ENCODE measurements at regions not wholly inside any gene's neighbourhood (a gene's known extent, or its start where the extent isn't known, plus 50 kb on each side); places are given as distances from the start of the nearest gene placed in this dataset.

DNA sequence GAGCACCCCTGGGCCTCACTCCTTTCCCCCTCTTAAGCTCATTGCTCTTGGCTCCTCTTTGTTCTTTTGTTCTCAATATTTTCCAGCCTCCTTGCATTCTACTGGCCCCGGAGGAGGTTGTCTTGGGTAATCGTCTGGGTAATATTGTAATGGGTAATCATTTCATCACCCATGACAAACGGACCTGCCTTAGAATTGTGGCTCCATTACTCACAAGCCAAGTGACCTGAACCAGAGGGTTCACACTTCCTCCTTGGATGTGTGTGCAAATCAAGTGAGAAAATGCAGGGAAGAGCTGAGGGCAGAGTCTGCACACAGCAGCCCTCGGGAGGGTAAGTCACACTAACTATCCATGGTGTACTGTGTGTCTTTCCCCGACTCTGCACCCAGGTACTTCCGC is 305.0 kb downstream of the BUD13 start:
- no peak for DNase-seq

GRCh38 chr11:116466801-116467200 is 306.0 kb downstream of the BUD13 start:
- DNase-seq = no peak

DNA sequence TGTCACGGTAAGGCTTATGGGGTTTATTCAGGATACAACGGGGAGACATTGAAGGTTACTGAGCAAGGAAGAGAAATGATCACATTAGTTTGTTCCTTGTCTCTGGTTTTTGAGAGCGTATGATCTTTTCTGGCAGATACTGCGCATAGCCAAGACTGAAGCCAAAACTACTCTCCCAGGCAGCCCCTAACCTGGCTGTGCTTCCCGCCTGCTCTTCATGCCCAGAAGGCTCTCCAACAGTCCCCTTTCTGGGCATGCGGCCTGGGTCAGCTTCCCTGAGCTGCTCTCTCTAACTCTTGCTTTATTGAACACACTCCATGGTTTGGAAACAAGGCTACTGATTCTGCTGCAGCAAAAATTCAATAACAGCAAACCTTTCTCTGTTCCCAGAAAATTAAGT is 306.6 kb downstream of the BUD13 start:
- DNase-seq = no peak

DNA sequence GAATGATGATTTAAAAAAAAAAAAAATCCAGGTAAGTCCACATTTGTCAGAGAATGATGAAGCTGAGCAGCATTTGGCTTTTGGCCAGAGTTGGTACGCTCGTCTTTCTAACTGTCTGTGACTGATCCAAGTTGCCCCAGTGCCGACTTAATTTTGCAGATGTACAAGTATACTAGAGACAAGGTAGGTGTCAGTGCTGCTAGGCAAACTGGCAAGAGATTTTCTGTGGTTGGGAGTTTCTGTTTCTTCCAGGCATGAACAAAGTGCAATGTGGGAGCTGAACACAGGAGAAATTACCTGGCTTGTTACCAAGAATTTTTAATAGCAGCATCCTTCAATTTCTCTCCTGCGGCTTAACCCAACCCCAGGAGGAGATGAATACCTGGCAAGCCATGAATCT is 307.7 kb downstream of the BUD13 start:
- DNase-seq = no peak

DNA sequence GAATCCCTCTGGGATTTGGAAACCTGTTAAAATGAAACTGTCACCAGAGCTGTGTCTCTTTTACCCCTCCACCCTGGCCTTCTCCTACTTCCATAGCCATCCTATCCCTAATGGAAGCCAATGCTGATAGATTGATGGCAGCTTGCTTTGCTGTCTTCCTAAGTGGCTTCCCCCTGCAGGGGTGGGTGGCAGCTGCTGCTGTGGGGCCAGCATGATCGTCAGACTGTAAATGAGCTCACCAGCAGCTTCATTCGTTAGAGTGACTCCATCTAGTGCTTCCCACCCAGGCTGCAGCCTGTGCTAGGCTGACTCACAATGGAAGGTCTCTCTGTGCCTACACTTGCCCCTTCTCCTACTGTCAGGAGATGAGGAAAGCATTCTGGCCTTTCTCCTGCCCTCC is 311.0 kb downstream of the BUD13 start:
- DNase-seq = peak; percentile 67

GRCh38 chr11:116460156-116460920 is 312.4 kb downstream of the BUD13 start:
- no peak for DNase-seq

DNA sequence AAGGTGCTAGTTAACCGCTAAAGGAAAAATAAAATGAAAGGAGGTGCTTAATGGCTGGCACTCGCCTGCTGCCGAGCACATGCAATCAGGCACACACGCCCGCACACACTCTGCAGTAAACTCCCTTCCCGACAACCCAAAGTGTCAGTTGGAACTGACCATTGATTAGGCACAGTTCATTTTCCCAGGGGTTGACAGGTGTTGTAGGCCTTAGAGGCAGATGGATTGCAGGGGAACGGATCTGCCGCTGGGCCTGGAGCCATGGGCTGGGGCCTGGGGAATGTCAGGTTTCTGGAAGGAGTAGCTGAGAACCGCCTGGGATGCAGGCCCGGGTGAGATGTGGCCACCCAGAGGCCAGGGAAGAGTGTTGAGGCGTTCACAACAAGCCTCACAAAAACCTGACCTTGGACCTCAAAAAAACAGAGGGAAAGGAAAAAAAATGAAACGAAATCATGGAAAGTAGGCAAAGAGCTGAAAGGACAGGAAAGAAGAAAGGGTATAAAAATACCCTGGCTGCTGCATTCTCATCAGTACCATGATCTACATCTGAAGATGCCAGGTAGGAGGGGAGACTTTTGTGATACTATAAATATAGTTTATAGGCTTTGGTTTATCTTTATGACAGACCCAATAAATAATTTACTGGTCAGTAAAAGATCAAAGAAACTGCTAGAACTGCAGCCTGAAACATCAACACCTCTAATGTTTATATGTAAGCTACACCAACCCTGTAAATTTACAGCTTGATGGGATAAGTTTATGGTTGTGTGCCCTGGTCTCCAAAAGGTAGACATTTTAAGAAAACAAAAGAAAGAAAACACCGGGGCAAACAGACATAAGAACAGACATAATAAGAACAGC is 313.4 kb downstream of the BUD13 start:
- DNase-seq = no peak

GRCh38 chr11:116458546-116458945 is 314.2 kb downstream of the BUD13 start:
- DNase-seq = no peak

GRCh38 chr11:116457336-116458007 is 315.3 kb downstream of the BUD13 start:
- DNase-seq = peak; percentile 43

DNA sequence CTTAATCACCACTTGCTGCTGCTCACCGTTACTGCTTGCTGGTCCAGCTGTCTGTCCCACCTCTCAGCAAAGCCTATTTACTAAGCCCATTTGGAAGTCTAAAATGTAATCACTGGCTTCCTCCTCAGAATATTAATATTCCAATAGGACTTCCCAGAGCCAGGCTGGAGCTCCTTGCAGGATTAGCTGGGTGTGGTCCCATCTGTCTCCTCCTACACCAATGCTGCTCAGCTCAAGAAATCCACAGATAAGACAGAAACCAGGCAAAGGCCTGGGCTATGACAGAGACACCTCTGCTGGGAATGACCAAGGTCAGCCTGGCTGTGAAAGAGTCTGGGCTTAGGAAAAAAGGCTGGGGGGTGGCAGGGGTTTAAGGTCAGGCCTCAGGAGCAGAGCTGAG is 317.8 kb downstream of the BUD13 start:
- no peak for DNase-seq

GRCh38 chr11:116454020-116454645 is 318.7 kb downstream of the BUD13 start:
- peak; percentile 49 for DNase-seq

DNA sequence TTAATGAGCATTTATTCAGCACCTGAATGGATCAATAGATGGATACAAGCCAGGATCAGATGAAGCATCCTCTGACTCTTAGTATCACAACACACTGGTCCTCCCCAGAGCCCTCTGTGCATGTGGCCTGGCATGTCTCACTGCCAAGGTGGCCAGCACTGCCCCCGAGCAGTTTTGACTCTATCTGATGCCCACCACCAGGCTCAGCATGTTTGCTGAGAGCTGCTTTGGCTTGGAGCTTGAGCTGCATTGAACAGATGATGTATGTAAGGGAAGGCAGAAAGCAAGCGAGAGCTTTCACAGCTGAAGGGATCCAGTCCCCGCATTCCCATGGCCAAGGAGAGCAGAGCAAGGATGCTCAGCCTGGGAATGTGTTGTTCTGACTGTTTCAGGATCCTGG is 320.3 kb downstream of the BUD13 start:
- peak; percentile 31 for DNase-seq

DNA sequence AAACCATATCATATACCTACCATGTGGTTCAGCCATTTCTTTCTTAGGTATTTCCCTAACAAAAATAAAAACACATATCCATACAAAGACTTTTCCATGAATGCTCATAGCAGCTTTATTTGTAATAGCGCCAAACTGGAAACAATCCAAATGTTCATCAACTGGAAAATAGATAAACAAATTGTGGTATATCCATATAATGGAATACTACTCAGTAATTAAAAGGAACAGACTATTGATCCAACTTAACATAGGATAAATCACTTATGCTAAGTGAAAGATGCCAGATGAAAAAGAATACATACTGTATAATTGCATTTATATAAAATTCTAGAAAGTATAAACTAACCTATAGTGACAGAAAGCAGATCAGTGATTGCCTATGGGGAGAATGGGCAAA is 323.3 kb downstream of the BUD13 start:
- DNase-seq = no peak

- no peak for DNase-seq
Measured at GRCh38 chr11:116446048-116446941, 326.5 kb downstream of the BUD13 start.

GRCh38 chr11:116445108-116446047 is 327.4 kb downstream of the BUD13 start:
- no peak for DNase-seq

DNA sequence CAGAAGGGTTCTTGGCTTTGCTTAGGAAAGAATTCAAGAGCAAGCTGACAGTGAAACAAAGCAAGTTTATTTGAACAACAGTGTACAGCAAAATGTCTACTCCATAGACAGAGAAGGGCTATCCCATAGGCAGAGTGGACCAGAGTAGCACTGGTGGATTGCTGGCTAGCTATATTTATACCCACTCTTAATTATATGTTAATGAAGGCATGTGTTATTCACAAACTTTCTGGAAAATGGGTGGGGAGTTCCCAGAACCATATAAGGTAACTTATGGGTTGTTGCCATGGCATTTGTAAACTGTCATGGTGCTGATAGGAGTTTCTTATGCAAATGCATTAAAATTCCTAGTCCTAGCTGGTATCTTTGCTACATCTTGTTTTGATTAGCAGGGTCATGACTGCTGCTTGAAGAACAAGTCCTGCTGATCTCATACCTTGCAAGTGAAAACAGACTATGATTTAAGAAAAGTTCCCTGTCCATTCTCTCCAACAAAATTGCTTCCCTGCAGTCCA is 330.5 kb downstream of the BUD13 start:
- no peak for DNase-seq

DNA sequence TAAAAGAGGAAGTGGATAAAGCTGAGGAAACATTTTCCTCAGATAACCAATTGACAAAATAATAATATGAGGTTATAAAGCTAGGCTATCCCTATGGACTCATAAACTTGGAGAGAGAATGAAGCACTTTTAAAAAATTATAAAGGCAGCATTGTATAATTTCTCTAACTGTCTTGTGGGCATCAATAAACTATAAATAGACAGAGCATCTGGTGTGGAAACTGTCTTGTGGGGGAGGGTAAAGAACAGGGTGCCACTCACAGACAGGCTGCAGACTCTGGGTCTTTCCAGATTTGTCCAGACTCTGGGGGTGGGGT is 333.5 kb downstream of the BUD13 start:
- DNase-seq = no peak

GRCh38 chr11:116438651-116439360 is 334.0 kb downstream of the BUD13 start:
- no peak for DNase-seq

DNA sequence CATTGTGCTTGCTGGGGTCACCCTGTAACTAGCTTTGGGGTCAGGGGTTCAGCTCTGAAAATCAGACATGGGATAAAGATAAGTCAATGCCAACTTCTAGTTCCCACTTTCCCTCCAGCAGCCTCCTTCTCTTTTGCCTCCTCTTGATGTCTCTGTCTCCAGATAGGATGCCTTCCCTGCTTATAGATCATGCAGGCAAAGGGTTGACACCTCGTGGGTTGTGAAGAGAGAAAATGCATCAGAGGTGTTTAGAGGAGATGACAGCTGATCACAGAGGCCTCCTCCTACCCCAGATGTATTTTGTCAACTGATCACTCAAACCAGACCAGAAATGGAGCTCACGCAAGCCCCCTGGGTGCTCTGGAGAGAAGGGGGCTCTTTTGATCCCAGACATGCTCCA is 337.8 kb downstream of the BUD13 start:
- no peak for DNase-seq

- no peak for DNase-seq
Measured at GRCh38 chr11:116432301-116432700, 340.5 kb downstream of the BUD13 start.

All from NCI-H1092 (cell line).